ENCODE measurements at regions not wholly inside any gene's neighbourhood (a gene's known extent, or its start where the extent isn't known, plus 50 kb on each side); places are given as distances from the start of the nearest gene placed in this dataset.
"Not testable (repeated sequence)": the region's sequence is repeated elsewhere in the genome, so short reads cannot be mapped to it uniquely, and the experiment has no call there.

GRCh38 chrX:74080165-74080564 is 223.8 kb upstream of the ZCCHC13 start:
- no peak for DNase-seq (ENCODE audit: low read depth, low spot score)

- no peak for DNase-seq (ENCODE audit: low read depth, low spot score)
These were observed 213.4 kb upstream of the XIST start for GRCh38 chrX:74065831-74066390.

- DNase-seq (ENCODE audit: low read depth, low spot score), result no peak
These were observed 211.1 kb upstream of the XIST start for GRCh38 chrX:74063426-74064155.

- DNase-seq (ENCODE audit: low read depth, low spot score), result no peak
These were observed 209.4 kb upstream of the XIST start for GRCh38 chrX:74061879-74062278.

DNA sequence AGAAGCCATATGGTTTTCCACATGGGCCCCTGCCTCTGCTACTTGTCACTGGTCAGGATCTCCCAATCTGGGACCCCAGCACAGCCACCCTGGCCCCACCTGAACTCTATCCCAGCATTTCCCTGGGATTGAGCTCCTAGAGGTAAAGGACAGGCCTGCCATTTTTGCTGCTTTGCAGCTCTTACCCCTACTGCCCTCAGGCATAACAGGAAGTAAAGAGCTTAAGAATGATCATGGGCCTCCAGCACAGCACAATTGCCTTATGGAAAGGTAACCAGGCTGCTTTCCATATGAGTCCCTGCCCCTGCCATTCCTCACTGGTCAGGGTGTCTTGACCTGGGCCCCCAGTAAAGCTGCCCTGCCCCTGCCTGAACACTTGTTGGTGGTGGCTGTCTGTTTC is 196.6 kb upstream of the XIST start:
- DNase-seq (ENCODE audit: low read depth, low spot score), result no peak

DNA sequence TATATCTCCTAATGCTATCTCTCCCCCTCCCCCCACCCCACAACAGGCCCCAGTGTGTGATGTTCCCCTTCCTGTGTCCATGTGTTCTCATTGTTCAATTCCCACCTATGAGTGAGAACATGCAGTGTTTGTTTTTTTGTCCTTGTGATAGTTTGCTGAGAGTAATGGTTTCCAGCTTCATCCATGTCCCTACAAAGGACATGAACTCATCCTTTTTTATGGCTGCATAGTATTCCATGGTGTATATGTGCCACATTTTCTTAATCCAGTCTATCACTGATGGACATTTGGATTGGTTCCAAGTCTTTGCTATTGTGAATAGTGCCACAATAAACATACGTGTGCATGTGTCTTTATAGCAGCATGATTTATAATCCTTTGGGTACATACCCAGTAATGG is 181.6 kb upstream of the XIST start:
- not testable (repeated sequence) for DNase-seq (ENCODE audit: low read depth, low spot score)

DNA sequence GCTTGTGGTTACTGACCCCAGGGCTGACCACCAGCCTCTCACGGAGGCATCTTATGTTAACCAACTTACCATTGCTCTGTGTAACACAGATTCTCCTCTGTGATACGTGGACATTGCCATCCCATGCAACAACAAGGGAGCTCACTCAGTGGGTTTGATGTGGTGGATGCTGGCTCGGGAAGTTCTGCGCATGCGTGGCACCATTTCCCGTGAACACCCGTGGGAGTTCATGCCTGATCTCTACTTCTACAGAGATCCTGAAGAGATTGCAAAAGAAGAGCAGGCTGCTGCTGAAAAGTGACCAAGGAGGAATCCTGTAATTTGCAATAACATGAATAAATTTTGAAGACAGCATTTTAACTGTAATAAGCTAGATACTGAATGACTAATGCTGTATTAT is 179.0 kb upstream of the XIST start:
- DNase-seq (ENCODE audit: low read depth, low spot score), result not testable (repeated sequence)

GRCh38 chrX:74030766-74031165 is 178.3 kb upstream of the XIST start:
- not testable (repeated sequence) for DNase-seq (ENCODE audit: low read depth, low spot score)

DNA sequence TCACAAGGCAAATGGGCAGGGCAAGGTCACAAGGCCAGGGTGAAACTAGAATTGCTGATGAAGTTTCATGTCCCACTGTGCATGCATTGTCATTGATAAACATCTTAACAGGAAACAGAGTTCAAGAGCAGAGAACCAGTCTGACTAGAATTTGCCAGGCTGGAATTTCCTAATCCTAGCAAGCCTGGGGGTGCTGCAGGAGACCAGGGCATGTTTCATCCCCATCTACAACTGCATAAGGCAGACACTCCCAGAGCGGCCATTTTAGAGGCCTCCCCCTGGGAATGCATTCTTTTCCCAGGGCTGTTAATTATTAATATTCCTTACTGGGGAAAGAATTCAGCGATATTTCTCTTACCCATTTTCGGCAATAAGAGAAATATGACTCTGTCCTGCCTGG is 172.6 kb upstream of the XIST start:
- DNase-seq (ENCODE audit: low read depth, low spot score), result not testable (repeated sequence)

- DNase-seq (ENCODE audit: low read depth, low spot score), result no peak
These were observed 170.7 kb upstream of the XIST start for GRCh38 chrX:74023203-74023602.

DNA sequence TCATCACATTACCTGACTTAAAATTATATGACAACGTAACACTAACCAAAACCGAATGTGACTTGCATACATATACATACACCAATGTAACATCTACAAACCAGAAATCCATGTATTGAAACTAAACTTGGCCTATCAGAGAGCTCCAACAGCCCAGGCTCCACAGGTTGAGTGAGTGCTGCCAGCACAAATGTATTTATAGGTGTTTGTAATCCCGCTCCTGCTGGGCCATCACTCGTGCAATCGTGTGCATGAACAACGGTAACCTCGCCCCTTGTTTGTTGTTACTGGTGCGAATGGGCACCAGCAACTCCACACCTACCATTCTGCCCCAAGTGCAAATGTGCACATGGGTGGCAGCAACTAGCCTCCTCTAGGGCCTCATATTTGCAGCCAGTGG is 165.7 kb upstream of the XIST start:
- no peak for DNase-seq (ENCODE audit: low read depth, low spot score)

DNA sequence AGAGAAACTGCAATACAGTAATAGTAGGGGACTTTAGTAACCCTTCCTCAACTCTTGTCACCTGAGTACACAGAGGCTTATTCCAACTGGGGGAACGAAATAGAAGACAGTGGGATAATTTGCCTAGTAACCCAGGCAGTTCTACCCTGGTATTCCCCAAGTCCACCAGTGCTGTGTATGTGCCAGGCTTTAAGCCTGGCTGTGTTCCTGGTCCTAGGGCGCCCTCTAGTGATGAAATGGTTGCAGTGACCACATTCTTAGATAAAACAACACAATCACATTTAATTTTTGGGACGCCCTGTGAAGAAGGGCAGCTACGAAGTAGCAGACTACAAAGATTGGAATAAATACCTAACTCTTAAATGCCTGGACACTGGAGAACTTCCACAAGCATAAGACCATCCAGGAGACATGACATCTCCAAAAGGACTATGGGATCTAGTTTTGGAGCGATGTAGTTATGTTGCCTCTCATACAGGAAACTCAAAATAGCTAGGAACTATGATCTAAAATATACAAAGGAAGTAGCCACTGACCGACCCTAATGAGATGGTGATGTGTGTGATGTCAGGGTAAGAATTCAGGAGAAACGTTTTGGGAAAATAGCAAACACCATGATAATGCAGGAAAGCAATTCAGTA is 163.0 kb upstream of the XIST start:
- DNase-seq (ENCODE audit: low read depth, low spot score), result peak; percentile 28

GRCh38 chrX:74009041-74009440 is 156.5 kb upstream of the XIST start:
- DNase-seq (ENCODE audit: low read depth, low spot score), result no peak

- DNase-seq (ENCODE audit: low read depth, low spot score), result no peak
These were observed 139.5 kb upstream of the XIST start for GRCh38 chrX:73992019-73992418.

DNA sequence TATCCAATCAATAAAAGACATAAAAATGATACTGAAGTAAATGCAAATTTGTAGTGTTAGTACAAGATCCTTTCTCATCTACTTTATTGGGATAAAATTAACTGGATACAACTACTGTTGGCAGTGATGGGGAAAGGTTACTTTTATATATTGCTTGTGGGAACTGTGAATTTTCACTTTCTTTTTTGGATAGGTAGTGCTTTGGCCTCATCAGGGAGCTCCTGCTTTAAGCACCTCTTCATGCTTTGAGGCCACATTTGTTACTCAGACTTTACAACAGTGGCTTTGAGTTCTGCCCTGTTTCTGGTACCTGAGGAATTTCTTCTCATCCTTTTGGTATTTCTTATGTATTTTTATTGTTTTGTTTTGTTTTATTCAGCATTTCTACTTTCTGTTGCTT is 134.7 kb upstream of the XIST start:
- DNase-seq (ENCODE audit: low read depth, low spot score), result no peak

- DNase-seq (ENCODE audit: low read depth, low spot score), result no peak
These were observed 127.1 kb upstream of the XIST start for GRCh38 chrX:73979551-73980131.

DNA sequence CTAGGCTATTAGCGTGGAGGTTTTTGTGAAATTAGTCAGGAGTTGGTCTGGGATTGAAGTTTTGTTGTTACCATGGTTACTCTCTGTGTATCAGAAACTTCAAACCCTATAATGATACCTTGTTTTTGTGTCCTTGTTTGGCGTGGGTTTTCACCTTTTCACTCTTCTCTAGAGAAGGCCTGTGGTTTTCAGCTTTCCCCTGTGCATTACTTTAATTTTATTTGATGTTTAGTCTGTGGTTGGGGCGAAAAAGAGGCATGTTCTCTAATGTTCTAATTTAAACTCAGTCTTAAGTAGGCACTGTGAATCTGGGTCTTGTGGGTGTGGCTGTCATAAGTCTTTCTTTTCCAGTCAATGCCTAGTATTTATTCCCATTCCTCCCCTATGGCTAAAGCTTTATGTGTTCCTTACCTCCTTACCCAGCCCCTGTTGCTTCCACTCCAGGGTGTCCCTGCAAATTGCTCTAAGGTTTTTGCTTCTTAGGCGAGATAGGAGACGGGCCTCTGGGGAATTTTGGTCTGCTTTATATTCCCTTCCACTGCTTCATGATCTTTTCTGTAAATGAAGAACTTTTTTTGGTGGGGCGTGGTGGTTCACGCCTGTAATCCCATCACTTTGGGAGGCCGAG is 125.1 kb upstream of the XIST start:
- no peak for DNase-seq (ENCODE audit: low read depth, low spot score)

DNA sequence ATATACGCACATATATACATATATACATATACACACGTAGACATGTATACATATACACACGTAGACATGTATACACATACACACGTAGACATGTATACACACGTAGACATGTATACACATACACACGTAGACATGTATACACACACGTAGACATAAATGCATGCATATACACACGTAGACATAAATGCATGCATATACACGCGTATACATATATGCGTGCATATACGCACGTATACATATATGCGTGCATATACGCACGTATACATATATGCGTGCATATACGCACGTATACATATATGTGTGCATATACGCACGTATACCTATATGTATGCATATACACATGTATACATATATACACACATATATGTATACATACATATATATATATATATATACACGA is 114.9 kb upstream of the XIST start:
- not testable (repeated sequence) for DNase-seq (ENCODE audit: low read depth, low spot score)

DNA sequence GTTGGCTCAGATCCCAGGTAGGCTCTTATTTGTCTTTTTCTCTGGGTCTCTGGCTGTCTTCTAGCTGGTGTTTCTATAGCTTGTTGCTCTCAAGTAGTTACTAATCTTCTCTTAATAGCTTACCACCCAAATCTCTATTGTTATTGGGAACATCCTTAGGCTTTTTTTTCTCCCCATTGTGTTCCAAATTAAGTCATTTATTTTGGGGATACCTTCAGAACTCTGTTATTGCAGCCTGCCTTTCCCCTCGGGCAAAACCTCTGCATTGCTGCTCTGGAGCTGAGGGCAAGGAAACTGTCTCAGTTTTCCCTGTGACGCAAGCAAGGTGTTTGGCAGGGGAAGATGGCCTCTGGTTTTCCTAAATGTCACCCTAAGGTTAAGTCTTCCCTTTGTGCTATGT is 113.3 kb upstream of the XIST start:
- DNase-seq (ENCODE audit: low read depth, low spot score), result no peak

GRCh38 chrX:73964579-73964978 is 112.1 kb upstream of the XIST start:
- no peak for DNase-seq (ENCODE audit: low read depth, low spot score)

- no peak for DNase-seq (ENCODE audit: low read depth, low spot score)
These were observed 111.2 kb upstream of the XIST start for GRCh38 chrX:73963682-73964081.

DNA sequence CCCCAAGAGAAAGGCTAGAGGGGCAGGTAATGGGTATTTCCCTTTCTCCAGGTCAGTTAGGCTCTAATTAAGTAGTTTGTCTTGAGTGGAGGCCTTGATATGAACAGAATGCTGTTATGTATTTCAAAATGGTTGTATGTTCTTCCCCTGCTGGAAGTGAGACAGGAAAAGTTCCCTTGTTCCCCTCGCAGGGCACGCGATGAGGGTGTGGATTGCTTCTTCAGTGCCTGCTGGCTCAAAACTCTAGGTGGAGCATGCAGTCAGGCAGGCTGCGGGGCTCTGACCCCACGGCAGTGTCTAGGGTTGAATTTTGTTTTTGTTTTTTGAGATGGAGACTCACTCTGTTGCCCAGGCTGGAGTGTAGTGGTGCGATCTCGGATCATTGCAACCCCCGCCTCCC is 110.4 kb upstream of the XIST start:
- no peak for DNase-seq (ENCODE audit: low read depth, low spot score)

All from activated CD4-positive, CD25-positive, alpha-beta regulatory T cell treated with anti-CD3 and anti-CD28 coated beads, Interleukin-2, amount 50 U/mL, for 16 hours (primary cell).